ENCODE measurements at regions not wholly inside any gene's neighbourhood (a gene's known extent, or its start where the extent isn't known, plus 50 kb on each side); places are given as distances from the start of the nearest gene placed in this dataset.
A peak's percentile ranks its signal among the peaks of the same experiment; 100 is the strongest.

GRCh38 chr1:177847843-177848242 lies 122.0 kb downstream of the SEC16B start:
- peak; percentile 93 for DNase-seq

GRCh38 chr1:177838907-177839485 lies 130.9 kb downstream of the SEC16B start:
- DNase-seq = no peak

GRCh38 chr1:177833631-177834030 lies 136.2 kb downstream of the SEC16B start:
- DNase-seq = no peak

GRCh38 chr1:177830531-177831135 lies 139.2 kb downstream of the SEC16B start:
- DNase-seq = no peak

- DNase-seq = no peak
These were observed 144.5 kb downstream of the SEC16B start for GRCh38 chr1:177825276-177825901.

- no peak for DNase-seq
These were observed 145.3 kb downstream of the SEC16B start for GRCh38 chr1:177824508-177824982.

- peak; percentile 9 for DNase-seq
These were observed 149.6 kb downstream of the SEC16B start for GRCh38 chr1:177820213-177820612.

GRCh38 chr1:177817937-177818875 lies 151.7 kb downstream of the SEC16B start:
- no peak for DNase-seq

- no peak for DNase-seq
These were observed 157.2 kb downstream of the SEC16B start for GRCh38 chr1:177812650-177813049.

- no peak for DNase-seq
These were observed 157.7 kb downstream of the SEC16B start for GRCh38 chr1:177812144-177812543.

- no peak for DNase-seq
These were observed 158.4 kb downstream of the SEC16B start for GRCh38 chr1:177811429-177811828.

- DNase-seq = no peak
These were observed 160.0 kb downstream of the SEC16B start for GRCh38 chr1:177809819-177810218.

- DNase-seq = no peak
These were observed 167.6 kb downstream of the SEC16B start for GRCh38 chr1:177802304-177802703.

- DNase-seq = no peak
These were observed 168.1 kb downstream of the SEC16B start for GRCh38 chr1:177801790-177802189.

GRCh38 chr1:177800400-177801088 lies 169.3 kb downstream of the SEC16B start:
- peak; percentile 54 for DNase-seq

- DNase-seq = no peak
These were observed 170.1 kb downstream of the SEC16B start for GRCh38 chr1:177799746-177800145.

- DNase-seq = no peak
These were observed 171.2 kb downstream of the SEC16B start for GRCh38 chr1:177798614-177799013.

- DNase-seq = no peak
These were observed 173.3 kb downstream of the SEC16B start for GRCh38 chr1:177796561-177796960.

GRCh38 chr1:177794376-177794991 lies 175.4 kb downstream of the SEC16B start:
- DNase-seq = no peak

- DNase-seq = no peak
These were observed 176.0 kb downstream of the SEC16B start for GRCh38 chr1:177793900-177794299.

- no peak for DNase-seq
These were observed 179.3 kb downstream of the SEC16B start for GRCh38 chr1:177790566-177790965.

- no peak for DNase-seq
These were observed 179.9 kb downstream of the SEC16B start for GRCh38 chr1:177789956-177790355.
